Trophoblast cell (in vitro differentiated cells and primary cell): ENCODE measurements at regions not wholly inside any gene's neighbourhood (a gene's known extent, or its start where the extent isn't known, plus 50 kb on each side); places are given as distances from the start of the nearest gene placed in this dataset.

Experiments used
- DNase-seq, 2 donors: peaks; one replicate each; pipeline ENCODE4 v3.0.0-alpha.2; 2016
- H2AFZ ChIP-seq: 2 replicates; pipeline ENCODE4 v1.6.1; 2013; ENCODE audit warnings: low read length, moderate library complexity, mild to moderate bottlenecking; ENCODE audit not compliant: insufficient read depth, poor library complexity
- H2AK5ac ChIP-seq: 2 replicates; pipeline ENCODE4 v1.6.1; 2013; ENCODE audit warnings: mild to moderate bottlenecking, low read length
- H2BK120ac ChIP-seq: 2 replicates; pipeline ENCODE4 v1.6.1; 2013; ENCODE audit warnings: low read length, mild to moderate bottlenecking, moderate library complexity; ENCODE audit not compliant: insufficient read depth, poor library complexity
- H2BK12ac ChIP-seq: 2 replicates; pipeline ENCODE4 v1.6.1; 2013; ENCODE audit warnings: mild to moderate bottlenecking, low read length, moderate library complexity
- H2BK5ac ChIP-seq: 2 replicates; pipeline ENCODE4 v1.6.1; 2013; ENCODE audit warnings: low read length, low read depth, moderate library complexity, mild to moderate bottlenecking; ENCODE audit not compliant: poor library complexity
- H3K14ac ChIP-seq: 2 replicates; pipeline ENCODE4 v1.6.1; 2013; ENCODE audit warnings: mild to moderate bottlenecking, low read length
- H3K18ac ChIP-seq: 2 replicates; pipeline ENCODE4 v1.6.1; 2013; ENCODE audit warnings: mild to moderate bottlenecking, low read length
- H3K23ac ChIP-seq: 2 replicates; pipeline ENCODE4 v1.6.1; 2013; ENCODE audit warnings: low read length
- H3K27ac ChIP-seq: 2 replicates; pipeline ENCODE4 v1.5.1; 2013; ENCODE audit warnings: low read depth, mild to moderate bottlenecking, inconsistent platforms, low read length, moderate library complexity
- H3K27me3 ChIP-seq: 2 replicates; pipeline ENCODE4 v1.6.1; 2013; ENCODE audit warnings: inconsistent platforms, mild to moderate bottlenecking, low read length, moderate library complexity; ENCODE audit not compliant: insufficient read depth
- H3K36me3 ChIP-seq, 2 experiments: 1 replicate in 1 of 2; 2 replicates in 1 of 2; pipeline ENCODE4 v1.6.1; 2013; ENCODE audit warnings: low read length in 2 of 2, mild to moderate bottlenecking in 2 of 2, moderate library complexity in 1 of 2; ENCODE audit not compliant: insufficient read depth in 2 of 2, control insufficient read depth in 1 of 2
- H3K4ac ChIP-seq: 2 replicates; pipeline ENCODE4 v1.6.1; 2013; ENCODE audit warnings: low read depth, mild to moderate bottlenecking, low read length, moderate library complexity
- H3K4me1 ChIP-seq, 2 experiments: 1 replicate in 1 of 2; 2 replicates in 1 of 2; pipeline ENCODE4 v1.6.1; 2013; ENCODE audit warnings: low read length in 2 of 2, mild to moderate bottlenecking in 2 of 2, moderate library complexity in 1 of 2; ENCODE audit not compliant: insufficient read depth in 2 of 2, control insufficient read depth in 1 of 2
- H3K4me2 ChIP-seq: 2 replicates; pipeline ENCODE4 v1.6.1; 2013; ENCODE audit warnings: inconsistent platforms, mild to moderate bottlenecking, low read length, moderate library complexity
- H3K4me3 ChIP-seq: 2 replicates; pipeline ENCODE4 v1.5.1; 2013; ENCODE audit warnings: mild to moderate bottlenecking, low read depth, low read length, inconsistent platforms
- H3K79me1 ChIP-seq: one replicate; pipeline ENCODE4 v1.6.1; 2013; ENCODE audit warnings: low read length
- H3K79me2 ChIP-seq: 2 replicates; pipeline ENCODE4 v1.6.1; 2013; ENCODE audit warnings: low read length, mild to moderate bottlenecking; ENCODE audit not compliant: control insufficient read depth, insufficient read depth, poor library complexity
- H3K9ac ChIP-seq: 2 replicates; pipeline ENCODE4 v1.6.1; 2013; ENCODE audit warnings: mild to moderate bottlenecking, low read length
- H3K9me3 ChIP-seq: 2 replicates; pipeline ENCODE4 v1.6.1; 2013; ENCODE audit warnings: low read depth, mild to moderate bottlenecking, control low read depth, inconsistent platforms, low read length; ENCODE audit not compliant: insufficient read depth
- H4K12ac ChIP-seq: 2 replicates; pipeline ENCODE4 v1.6.1; 2013; ENCODE audit warnings: low read depth, mild to moderate bottlenecking, low read length, moderate library complexity
- H4K8ac ChIP-seq: 2 replicates; pipeline ENCODE4 v1.6.1; 2013; ENCODE audit warnings: low read depth, mild to moderate bottlenecking, low read length, moderate library complexity
- H4K91ac ChIP-seq: one replicate; pipeline ENCODE4 v1.6.1; 2013; ENCODE audit warnings: low read depth, mild to moderate bottlenecking, low read length, moderate library complexity
- WGBS: extraction: QIAGEN DNeasy Blood & Tissue Kit; methylation state at CpG from one replicate; pipeline ENCODE4 v1.1.7; 2013; ENCODE audit warnings: missing lambda C conversion rate; ENCODE audit not compliant: insufficient read length, insufficient coverage; ENCODE audit errors: extremely low coverage; 5-methylcytosine and 5-hydroxymethylcytosine counted together

DNA sequence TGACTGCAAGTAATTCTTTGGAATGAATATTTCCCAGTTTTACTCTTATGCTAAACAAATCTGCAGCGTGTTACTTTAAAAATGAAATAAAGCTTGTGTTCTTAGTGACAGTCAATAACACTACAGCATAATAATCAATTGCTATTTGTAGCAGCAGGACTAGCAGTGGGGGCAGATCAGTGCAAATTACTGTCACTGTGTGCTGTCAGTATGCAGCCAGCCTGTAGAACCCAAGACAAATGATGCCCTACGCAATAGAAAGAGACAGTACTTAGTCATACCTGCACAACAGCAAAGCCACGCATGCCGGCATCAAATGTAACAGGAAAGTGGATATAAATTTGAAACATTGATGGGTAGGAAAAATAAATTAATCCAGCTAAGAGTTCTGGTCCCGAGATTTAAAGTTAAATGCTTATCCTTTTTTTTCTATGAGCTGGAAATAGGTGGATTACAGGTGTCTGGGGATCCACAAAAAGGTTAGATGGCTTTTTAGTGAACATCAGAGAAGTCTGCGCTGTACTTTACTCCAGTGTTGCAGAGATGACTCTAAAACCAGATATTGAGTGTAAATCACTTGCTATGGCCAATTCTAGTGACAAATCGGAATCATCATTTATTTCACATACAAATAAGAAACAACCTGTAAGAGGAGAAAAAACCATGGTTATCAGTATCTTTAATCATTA lies 812.4 kb upstream of the ZEB2 start:
- Histone ChIP-seq H3K23ac (no peak overlapping the region), H3K4me1 (no peaks in the 10 kb centered on the region), H4K8ac (no peak overlapping the region), H3K79me1 (no peaks in the 10 kb centered on the region), H2AFZ (no peak overlapping the region), H3K4me3 (no peak overlapping the region), H3K18ac (no peak overlapping the region), H3K4me2 (no peak overlapping the region), H3K27ac (no peak overlapping the region), H3K36me3 (no peaks in the 10 kb centered on the region), H3K79me2 (no peaks in the 10 kb centered on the region), H2BK120ac (no peak overlapping the region), H4K91ac (no peak overlapping the region), H3K9me3 (no peaks in the 10 kb centered on the region), H3K14ac (no peak overlapping the region), H3K9ac (no peak overlapping the region), H2BK12ac (no peak overlapping the region), H4K12ac (no peak overlapping the region), H2BK5ac (no peak overlapping the region), H2AK5ac (no peak overlapping the region), H3K4ac (no peak overlapping the region), H3K27me3 (no peaks in the 10 kb centered on the region)
- no peak for DNase-seq
- WGBS, result no CpG with 5 or more reads among the region's 7 CpGs

DNA sequence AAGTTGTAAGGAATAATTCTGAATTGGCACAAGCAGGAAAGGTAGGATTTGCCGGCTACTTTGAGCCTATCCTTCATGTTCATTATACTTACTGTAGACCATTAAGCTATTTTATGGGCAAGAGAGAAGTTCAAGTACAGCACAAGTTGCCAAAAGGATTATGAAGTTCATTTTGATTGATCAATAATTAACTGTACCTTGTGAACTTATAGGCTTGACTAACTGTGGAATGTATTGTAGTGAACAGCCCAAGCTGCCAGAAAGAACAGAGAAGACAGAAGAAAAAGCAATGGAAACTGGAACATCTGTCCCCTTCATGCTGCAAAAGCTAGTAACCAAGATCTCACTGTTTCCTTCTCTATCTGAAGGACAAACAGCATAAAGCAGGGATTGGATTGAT lies 810.1 kb upstream of the ZEB2 start:
- H2BK12ac ChIP-seq, result no peak overlapping the region
- no peak overlapping the region for H2BK5ac ChIP-seq
- no peaks in the 10 kb centered on the region for H3K27me3 ChIP-seq
- no peak for DNase-seq
- H2AK5ac ChIP-seq, result no peak overlapping the region
- no peak overlapping the region for H2AFZ ChIP-seq
- H3K9ac ChIP-seq, result no peak overlapping the region
- no peaks in the 10 kb centered on the region for H3K36me3 ChIP-seq
- no peak overlapping the region for H3K4me2 ChIP-seq
- H3K4me1 ChIP-seq, result no peaks in the 10 kb centered on the region
- H3K27ac ChIP-seq, result no peak overlapping the region
- no peak overlapping the region for H2BK120ac ChIP-seq
- no peaks in the 10 kb centered on the region for H3K9me3 ChIP-seq
- no peak overlapping the region for H3K18ac ChIP-seq
- H4K12ac ChIP-seq, result no peak overlapping the region
- H3K79me1 ChIP-seq, result no peaks in the 10 kb centered on the region
- no peak overlapping the region for H3K23ac ChIP-seq
- no peak overlapping the region for H4K91ac ChIP-seq
- no CpG with 5 or more reads among the region's 1 CpG for WGBS
- H3K79me2 ChIP-seq, result no peaks in the 10 kb centered on the region
- no peak overlapping the region for H3K14ac ChIP-seq
- H4K8ac ChIP-seq, result no peak overlapping the region
- no peak overlapping the region for H3K4me3 ChIP-seq
- H3K4ac ChIP-seq, result no peak overlapping the region

- Histone ChIP-seq H2BK12ac (no peak overlapping the region), H3K27me3 (no peaks in the 10 kb centered on the region), H3K9ac (no peak overlapping the region), H3K23ac (no peak overlapping the region), H2BK5ac (no peak overlapping the region), H3K18ac (no peak overlapping the region), H4K12ac (no peak overlapping the region), H3K9me3 (no peaks in the 10 kb centered on the region), H3K79me2 (no peaks in the 10 kb centered on the region), H4K8ac (no peak overlapping the region), H3K4ac (no peak overlapping the region), H2BK120ac (no peak overlapping the region), H3K27ac (no peak overlapping the region), H3K4me1 (no peaks in the 10 kb centered on the region), H3K36me3 (no peaks in the 10 kb centered on the region), H3K14ac (no peak overlapping the region), H3K79me1 (no peaks in the 10 kb centered on the region), H2AFZ (no peak overlapping the region), H3K4me2 (no peak overlapping the region), H4K91ac (no peak overlapping the region), H3K4me3 (no peak overlapping the region), H2AK5ac (no peak overlapping the region)
- DNase-seq, result no peak
- WGBS, result no CpG with 5 or more reads among the region's 4 CpGs
These were observed 805.6 kb upstream of the ZEB2 start for GRCh38 chr2:145325485-145325884.

- H3K9me3 ChIP-seq, result no peaks in the 10 kb centered on the region
- no peak for DNase-seq
These were observed 804.8 kb upstream of the ZEB2 start for GRCh38 chr2:145324748-145325147.

More at GRCh38 chr2:145324748-145325147, 804.8 kb upstream of the ZEB2 start:
- no peaks in the 10 kb centered on the region for H3K36me3 ChIP-seq
- no peak overlapping the region for H4K12ac ChIP-seq
- no peak overlapping the region for H2BK120ac ChIP-seq
- no peaks in the 10 kb centered on the region for H3K4me1 ChIP-seq
- H3K4ac ChIP-seq, result no peak overlapping the region
- H3K4me3 ChIP-seq, result no peak overlapping the region
- no peak overlapping the region for H4K8ac ChIP-seq
- H2BK5ac ChIP-seq, result no peak overlapping the region
- H2AK5ac ChIP-seq, result no peak overlapping the region
- H3K14ac ChIP-seq, result no peak overlapping the region
- no peak overlapping the region for H2AFZ ChIP-seq
- H3K4me2 ChIP-seq, result no peak overlapping the region
- no peak overlapping the region for H3K18ac ChIP-seq
- H3K23ac ChIP-seq, result no peak overlapping the region
- H2BK12ac ChIP-seq, result no peak overlapping the region
- no peaks in the 10 kb centered on the region for H3K27me3 ChIP-seq
- H3K9ac ChIP-seq, result no peak overlapping the region
- H3K79me2 ChIP-seq, result no peaks in the 10 kb centered on the region
- H3K27ac ChIP-seq, result no peak overlapping the region
- H3K79me1 ChIP-seq, result no peaks in the 10 kb centered on the region
- no peak overlapping the region for H4K91ac ChIP-seq
- WGBS, result no CpG with 5 or more reads among the region's 1 CpG
